ENCODE measurements at regions not wholly inside any gene's neighbourhood (a gene's known extent, or its start where the extent isn't known, plus 50 kb on each side); places are given as distances from the start of the nearest gene placed in this dataset.

DNA sequence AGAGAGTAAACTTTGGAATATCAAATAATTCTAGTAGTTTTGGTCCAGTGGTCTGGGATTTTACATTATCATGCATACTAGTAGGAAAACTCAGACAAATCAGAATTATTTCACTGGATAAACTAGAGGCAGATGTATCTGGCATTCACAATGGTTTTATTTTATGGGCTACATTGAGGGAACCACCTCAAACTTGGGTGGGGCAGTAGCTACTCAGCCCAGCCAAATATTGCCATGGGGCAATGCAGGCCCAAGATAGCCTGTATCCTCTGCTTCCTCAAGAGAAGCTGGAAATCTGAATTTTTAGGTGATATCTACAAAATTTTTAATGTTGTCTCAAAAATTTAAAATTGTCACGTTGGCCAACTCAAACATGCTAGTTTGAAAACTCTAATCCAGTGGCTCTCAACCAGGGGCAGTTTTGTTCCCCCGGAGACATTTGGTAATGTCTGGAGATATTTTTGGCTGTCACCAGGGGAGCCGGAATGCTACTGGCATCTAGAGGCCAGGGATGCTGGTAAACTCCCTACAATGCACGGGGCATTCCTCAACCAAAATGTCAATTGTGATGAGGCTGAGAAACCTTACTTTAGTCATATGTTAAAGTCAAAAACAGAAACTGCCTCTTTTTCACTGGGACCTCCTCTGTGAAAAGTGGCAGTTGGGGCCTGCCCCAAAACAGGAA lies 172.8 kb upstream of the SPRED2 start:
- Mint-ChIP-seq H3K36me3 (no peaks in the 10 kb centered on the region), H3K9me3 (peaks cover 6% of the 10 kb centered on the region; the same call in 1 of the 2 replicates), H3K27ac (no peak overlapping the region), H3K4me1 (peaks cover 7% of the 10 kb centered on the region), H3K27me3 (ENCODE audit: low read depth) (no peaks in the 10 kb centered on the region), H3K4me3 (no peak overlapping the region)
- DNase-seq (ENCODE audit: low spot score) (no peak), ATAC-seq (no peak)
- ChIA-PET CTCF (no interaction called here), POLR2A (no interaction called here)
- TF ChIP-seq NR1H2 (CRISPR knock-in tag; IDR thresholded peaks at IDR 0.05): no peak

DNA sequence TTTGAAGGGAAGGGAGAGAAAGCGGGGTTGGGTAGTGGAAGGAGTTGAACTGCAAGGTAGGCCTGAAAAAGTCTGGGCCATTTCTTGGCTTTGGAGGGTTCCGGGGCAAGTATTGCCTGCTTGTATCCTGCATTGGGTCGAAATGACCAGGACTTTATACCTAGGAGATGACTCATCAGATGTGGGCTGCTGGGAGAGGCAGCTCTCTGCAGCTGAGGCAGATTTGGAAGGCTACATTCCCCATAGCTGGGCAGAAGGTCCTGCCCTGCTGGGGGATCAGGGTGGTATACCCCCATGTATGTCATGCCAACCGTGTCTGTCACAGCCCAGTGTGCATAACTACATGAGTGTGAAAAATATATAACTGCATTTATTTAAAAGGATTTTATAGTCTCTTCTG lies 171.8 kb upstream of the SPRED2 start:
- Mint-ChIP-seq H3K4me3 (no peak overlapping the region), H3K27ac (no peak overlapping the region), H3K9me3 (peaks cover 6% of the 10 kb centered on the region; the same call in 1 of the 2 replicates), H3K36me3 (no peaks in the 10 kb centered on the region), H3K4me1 (peaks cover 7% of the 10 kb centered on the region), H3K27me3 (ENCODE audit: low read depth) (no peaks in the 10 kb centered on the region)
- ATAC-seq: no peak
- POLR2A ChIA-PET: interaction anchor here (0.6 kb wide), 1 partner anchor 1865 kb away, joined by 8 read pairs; no protein-coding TSS in a partner anchor
- TF ChIP-seq JUN (CRISPR knock-in tag; IDR thresholded peaks at IDR 0.05): no peak
- TF ChIP-seq, protein P1, sequence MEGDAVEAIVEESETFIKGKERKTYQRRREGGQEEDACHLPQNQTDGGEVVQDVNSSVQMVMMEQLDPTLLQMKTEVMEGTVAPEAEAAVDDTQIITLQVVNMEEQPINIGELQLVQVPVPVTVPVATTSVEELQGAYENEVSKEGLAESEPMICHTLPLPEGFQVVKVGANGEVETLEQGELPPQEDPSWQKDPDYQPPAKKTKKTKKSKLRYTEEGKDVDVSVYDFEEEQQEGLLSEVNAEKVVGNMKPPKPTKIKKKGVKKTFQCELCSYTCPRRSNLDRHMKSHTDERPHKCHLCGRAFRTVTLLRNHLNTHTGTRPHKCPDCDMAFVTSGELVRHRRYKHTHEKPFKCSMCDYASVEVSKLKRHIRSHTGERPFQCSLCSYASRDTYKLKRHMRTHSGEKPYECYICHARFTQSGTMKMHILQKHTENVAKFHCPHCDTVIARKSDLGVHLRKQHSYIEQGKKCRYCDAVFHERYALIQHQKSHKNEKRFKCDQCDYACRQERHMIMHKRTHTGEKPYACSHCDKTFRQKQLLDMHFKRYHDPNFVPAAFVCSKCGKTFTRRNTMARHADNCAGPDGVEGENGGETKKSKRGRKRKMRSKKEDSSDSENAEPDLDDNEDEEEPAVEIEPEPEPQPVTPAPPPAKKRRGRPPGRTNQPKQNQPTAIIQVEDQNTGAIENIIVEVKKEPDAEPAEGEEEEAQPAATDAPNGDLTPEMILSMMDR (IDR thresholded peaks at IDR 0.05): no peak
- no peak for TF ChIP-seq ZNF219 (CRISPR knock-in tag; IDR thresholded peaks at IDR 0.05; ENCODE audit: borderline replicate concordance)
- TF ChIP-seq, protein P2, sequence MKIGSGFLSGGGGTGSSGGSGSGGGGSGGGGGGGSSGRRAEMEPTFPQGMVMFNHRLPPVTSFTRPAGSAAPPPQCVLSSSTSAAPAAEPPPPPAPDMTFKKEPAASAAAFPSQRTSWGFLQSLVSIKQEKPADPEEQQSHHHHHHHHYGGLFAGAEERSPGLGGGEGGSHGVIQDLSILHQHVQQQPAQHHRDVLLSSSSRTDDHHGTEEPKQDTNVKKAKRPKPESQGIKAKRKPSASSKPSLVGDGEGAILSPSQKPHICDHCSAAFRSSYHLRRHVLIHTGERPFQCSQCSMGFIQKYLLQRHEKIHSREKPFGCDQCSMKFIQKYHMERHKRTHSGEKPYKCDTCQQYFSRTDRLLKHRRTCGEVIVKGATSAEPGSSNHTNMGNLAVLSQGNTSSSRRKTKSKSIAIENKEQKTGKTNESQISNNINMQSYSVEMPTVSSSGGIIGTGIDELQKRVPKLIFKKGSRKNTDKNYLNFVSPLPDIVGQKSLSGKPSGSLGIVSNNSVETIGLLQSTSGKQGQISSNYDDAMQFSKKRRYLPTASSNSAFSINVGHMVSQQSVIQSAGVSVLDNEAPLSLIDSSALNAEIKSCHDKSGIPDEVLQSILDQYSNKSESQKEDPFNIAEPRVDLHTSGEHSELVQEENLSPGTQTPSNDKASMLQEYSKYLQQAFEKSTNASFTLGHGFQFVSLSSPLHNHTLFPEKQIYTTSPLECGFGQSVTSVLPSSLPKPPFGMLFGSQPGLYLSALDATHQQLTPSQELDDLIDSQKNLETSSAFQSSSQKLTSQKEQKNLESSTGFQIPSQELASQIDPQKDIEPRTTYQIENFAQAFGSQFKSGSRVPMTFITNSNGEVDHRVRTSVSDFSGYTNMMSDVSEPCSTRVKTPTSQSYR (CRISPR knock-in tag; IDR thresholded peaks at IDR 0.05): no peak
- TF ChIP-seq, protein P3, sequence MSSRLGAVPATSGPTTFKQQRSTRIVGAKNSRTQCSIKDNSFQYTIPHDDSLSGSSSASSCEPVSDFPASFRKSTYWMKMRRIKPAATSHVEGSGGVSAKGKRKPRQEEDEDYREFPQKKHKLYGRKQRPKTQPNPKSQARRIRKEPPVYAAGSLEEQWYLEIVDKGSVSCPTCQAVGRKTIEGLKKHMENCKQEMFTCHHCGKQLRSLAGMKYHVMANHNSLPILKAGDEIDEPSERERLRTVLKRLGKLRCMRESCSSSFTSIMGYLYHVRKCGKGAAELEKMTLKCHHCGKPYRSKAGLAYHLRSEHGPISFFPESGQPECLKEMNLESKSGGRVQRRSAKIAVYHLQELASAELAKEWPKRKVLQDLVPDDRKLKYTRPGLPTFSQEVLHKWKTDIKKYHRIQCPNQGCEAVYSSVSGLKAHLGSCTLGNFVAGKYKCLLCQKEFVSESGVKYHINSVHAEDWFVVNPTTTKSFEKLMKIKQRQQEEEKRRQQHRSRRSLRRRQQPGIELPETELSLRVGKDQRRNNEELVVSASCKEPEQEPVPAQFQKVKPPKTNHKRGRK (CRISPR knock-in tag; IDR thresholded peaks at IDR 0.05; ENCODE audit: borderline replicate concordance): no peak
- TF ChIP-seq GRHL2 (CRISPR knock-in tag; IDR thresholded peaks at IDR 0.05; ENCODE audit: insufficient replicate concordance, severe bottlenecking): no peak
- TF ChIP-seq, protein P4, sequence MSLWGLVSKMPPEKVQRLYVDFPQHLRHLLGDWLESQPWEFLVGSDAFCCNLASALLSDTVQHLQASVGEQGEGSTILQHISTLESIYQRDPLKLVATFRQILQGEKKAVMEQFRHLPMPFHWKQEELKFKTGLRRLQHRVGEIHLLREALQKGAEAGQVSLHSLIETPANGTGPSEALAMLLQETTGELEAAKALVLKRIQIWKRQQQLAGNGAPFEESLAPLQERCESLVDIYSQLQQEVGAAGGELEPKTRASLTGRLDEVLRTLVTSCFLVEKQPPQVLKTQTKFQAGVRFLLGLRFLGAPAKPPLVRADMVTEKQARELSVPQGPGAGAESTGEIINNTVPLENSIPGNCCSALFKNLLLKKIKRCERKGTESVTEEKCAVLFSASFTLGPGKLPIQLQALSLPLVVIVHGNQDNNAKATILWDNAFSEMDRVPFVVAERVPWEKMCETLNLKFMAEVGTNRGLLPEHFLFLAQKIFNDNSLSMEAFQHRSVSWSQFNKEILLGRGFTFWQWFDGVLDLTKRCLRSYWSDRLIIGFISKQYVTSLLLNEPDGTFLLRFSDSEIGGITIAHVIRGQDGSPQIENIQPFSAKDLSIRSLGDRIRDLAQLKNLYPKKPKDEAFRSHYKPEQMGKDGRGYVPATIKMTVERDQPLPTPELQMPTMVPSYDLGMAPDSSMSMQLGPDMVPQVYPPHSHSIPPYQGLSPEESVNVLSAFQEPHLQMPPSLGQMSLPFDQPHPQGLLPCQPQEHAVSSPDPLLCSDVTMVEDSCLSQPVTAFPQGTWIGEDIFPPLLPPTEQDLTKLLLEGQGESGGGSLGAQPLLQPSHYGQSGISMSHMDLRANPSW (CRISPR knock-in tag; conservative IDR thresholded peaks at IDR 0.05; ENCODE audit: low read depth): no peak
- no peak for TF ChIP-seq ZNF138 (CRISPR knock-in tag; conservative IDR thresholded peaks at IDR 0.05)
- TF ChIP-seq TEAD1 (CRISPR knock-in tag; IDR thresholded peaks at IDR 0.05): no peak
- TF ChIP-seq, protein P5, sequence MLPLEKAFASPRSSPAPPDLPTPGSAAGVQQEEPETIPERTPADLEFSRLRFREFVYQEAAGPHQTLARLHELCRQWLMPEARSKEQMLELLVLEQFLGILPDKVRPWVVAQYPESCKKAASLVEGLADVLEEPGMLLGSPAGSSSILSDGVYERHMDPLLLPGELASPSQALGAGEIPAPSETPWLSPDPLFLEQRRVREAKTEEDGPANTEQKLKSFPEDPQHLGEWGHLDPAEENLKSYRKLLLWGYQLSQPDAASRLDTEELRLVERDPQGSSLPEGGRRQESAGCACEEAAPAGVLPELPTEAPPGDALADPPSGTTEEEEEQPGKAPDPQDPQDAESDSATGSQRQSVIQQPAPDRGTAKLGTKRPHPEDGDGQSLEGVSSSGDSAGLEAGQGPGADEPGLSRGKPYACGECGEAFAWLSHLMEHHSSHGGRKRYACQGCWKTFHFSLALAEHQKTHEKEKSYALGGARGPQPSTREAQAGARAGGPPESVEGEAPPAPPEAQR (CRISPR knock-in tag; IDR thresholded peaks at IDR 0.05): no peak
- no peak for TF ChIP-seq CREM (CRISPR knock-in tag; IDR thresholded peaks at IDR 0.05)
- TF ChIP-seq ZNF317 (CRISPR knock-in tag; IDR thresholded peaks at IDR 0.05; ENCODE audit: borderline replicate concordance, low read depth): no peak
- no peak for TF ChIP-seq ZNF416 (CRISPR knock-in tag; IDR thresholded peaks at IDR 0.05)
- TF ChIP-seq, protein P6, sequence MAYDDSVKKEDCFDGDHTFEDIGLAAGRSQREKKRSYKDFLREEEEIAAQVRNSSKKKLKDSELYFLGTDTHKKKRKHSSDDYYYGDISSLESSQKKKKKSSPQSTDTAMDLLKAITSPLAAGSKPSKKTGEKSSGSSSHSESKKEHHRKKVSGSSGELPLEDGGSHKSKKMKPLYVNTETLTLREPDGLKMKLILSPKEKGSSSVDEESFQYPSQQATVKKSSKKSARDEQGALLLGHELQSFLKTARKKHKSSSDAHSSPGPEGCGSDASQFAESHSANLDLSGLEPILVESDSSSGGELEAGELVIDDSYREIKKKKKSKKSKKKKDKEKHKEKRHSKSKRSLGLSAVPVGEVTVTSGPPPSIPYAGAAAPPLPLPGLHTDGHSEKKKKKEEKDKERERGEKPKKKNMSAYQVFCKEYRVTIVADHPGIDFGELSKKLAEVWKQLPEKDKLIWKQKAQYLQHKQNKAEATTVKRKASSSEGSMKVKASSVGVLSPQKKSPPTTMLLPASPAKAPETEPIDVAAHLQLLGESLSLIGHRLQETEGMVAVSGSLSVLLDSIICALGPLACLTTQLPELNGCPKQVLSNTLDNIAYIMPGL (CRISPR knock-in tag; IDR thresholded peaks at IDR 0.05): no peak
- TF ChIP-seq, protein P7, sequence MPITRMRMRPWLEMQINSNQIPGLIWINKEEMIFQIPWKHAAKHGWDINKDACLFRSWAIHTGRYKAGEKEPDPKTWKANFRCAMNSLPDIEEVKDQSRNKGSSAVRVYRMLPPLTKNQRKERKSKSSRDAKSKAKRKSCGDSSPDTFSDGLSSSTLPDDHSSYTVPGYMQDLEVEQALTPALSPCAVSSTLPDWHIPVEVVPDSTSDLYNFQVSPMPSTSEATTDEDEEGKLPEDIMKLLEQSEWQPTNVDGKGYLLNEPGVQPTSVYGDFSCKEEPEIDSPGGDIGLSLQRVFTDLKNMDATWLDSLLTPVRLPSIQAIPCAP (CRISPR knock-in tag; IDR thresholded peaks at IDR 0.05): no peak
- TF ChIP-seq SP1 (CRISPR knock-in tag; conservative IDR thresholded peaks at IDR 0.05): no peak
- CTCF ChIA-PET: no interaction called here
- no peak for DNase-seq (ENCODE audit: low spot score)

Data from WTC11 (cell line).